ENCODE measurements at regions not wholly inside any gene's neighbourhood (a gene's known extent, or its start where the extent isn't known, plus 50 kb on each side); places are given as distances from the start of the nearest gene placed in this dataset.

DNA sequence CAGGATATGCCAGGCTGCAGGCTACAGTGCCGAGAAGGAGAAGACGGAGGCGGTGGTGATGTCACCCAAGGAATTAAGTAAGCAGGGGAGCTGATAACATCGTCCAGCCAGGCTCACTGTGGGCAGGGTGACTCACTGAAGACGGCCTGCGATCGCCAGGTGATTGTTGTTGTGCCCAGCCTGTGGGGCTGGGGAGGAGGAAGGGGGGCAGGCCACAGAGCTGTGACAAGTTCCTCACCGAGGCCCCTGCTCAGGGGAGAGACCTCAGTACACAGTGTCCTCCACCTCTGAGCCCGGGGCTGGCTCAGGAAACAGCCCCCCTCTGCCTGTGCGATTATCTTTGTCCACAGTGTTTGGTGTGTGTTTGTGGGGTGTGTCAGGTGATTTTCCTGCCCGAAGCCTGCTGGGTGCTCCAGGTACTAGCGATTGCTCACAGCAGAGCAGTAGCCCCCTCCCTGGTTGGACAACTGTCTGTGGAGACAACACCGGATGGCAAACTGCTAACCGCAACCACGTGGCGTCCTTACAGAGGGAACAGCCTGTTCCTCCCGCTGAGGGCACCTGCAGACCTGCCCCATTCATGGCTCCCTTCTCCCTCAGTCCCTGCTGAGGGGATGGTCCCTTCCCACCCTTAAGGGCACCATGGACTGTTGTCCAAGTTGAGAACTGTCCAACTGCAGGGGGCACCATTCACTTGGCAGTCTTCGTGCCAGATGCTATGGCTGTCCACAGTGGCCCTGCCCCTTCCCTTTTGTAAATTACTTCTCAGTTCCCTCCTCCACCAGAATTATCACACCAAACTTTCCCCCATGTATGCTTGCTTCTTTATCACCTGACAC is 95.1 kb downstream of the ZFP36L2 start:
- TF ChIP-seq POLR2A (IDR thresholded peaks at IDR 0.05; ENCODE audit: low read depth, low read length) (no peak), POLR2AphosphoS5 (IDR thresholded peaks at IDR 0.05; ENCODE audit: insufficient read depth, low read depth, low read length) (peak; percentile 57), MYC (IDR thresholded peaks at IDR 0.05; ENCODE audit: low read depth, low read length) (no peak)
- TF ChIP-seq, protein P1, sequence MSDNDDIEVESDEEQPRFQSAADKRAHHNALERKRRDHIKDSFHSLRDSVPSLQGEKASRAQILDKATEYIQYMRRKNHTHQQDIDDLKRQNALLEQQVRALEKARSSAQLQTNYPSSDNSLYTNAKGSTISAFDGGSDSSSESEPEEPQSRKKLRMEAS (IDR thresholded peaks at IDR 0.05; ENCODE audit: insufficient read depth, insufficient read length) = no peak
- TF ChIP-seq, protein P2, sequence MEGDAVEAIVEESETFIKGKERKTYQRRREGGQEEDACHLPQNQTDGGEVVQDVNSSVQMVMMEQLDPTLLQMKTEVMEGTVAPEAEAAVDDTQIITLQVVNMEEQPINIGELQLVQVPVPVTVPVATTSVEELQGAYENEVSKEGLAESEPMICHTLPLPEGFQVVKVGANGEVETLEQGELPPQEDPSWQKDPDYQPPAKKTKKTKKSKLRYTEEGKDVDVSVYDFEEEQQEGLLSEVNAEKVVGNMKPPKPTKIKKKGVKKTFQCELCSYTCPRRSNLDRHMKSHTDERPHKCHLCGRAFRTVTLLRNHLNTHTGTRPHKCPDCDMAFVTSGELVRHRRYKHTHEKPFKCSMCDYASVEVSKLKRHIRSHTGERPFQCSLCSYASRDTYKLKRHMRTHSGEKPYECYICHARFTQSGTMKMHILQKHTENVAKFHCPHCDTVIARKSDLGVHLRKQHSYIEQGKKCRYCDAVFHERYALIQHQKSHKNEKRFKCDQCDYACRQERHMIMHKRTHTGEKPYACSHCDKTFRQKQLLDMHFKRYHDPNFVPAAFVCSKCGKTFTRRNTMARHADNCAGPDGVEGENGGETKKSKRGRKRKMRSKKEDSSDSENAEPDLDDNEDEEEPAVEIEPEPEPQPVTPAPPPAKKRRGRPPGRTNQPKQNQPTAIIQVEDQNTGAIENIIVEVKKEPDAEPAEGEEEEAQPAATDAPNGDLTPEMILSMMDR (IDR thresholded peaks at IDR 0.05; ENCODE audit: extremely low read depth in 1 of 2, insufficient read depth in 1 of 2, low read depth in 1 of 2, low read length in 2 of 2) = peak; percentile 52 to 58

Measured in endothelial cell of umbilical vein (primary cell).